LNCaP clone FGC (cell line): ENCODE measurements at regions not wholly inside any gene's neighbourhood (a gene's known extent, or its start where the extent isn't known, plus 50 kb on each side); places are given as distances from the start of the nearest gene placed in this dataset.

ENCODE experiments used
- DNase-seq: peaks from one replicate; pipeline ENCODE4 v3.0.0-alpha.2; 2011; ENCODE audit warnings: low read depth
- H3K4me3 ChIP-seq: 2 replicates; pipeline ENCODE4 v1.5.1; 2011; ENCODE audit warnings: mild to moderate bottlenecking, low read depth, low read length, control low read depth
- CTCF ChIP-seq: IDR thresholded peaks from 2 replicates; pipeline ENCODE4 v1.5.1; 2012; ENCODE audit warnings: mild to moderate bottlenecking; ENCODE audit not compliant: control insufficient read depth, insufficient read depth; ENCODE audit errors: extremely low read depth

- no peak for DNase-seq
- TF ChIP-seq CTCF = no peak
- H3K4me3 ChIP-seq = no peak overlapping the region
Observed at GRCh38 chr13:99104396-99104795, 96.3 kb upstream of the UBAC2 start.

- TF ChIP-seq CTCF = no peak
- H3K4me3 ChIP-seq = no peak overlapping the region
- no peak for DNase-seq
Observed at GRCh38 chr13:99105160-99105559, 95.5 kb upstream of the UBAC2 start.

GRCh38 chr13:99113351-99113750 lies 87.3 kb upstream of the UBAC2 start:
- no peak for TF ChIP-seq CTCF
- DNase-seq = no peak
- no peak overlapping the region for H3K4me3 ChIP-seq

GRCh38 chr13:99118179-99118578 lies 82.5 kb upstream of the UBAC2 start:
- DNase-seq = no peak
- H3K4me3 ChIP-seq = no peak overlapping the region
- TF ChIP-seq CTCF = no peak

- H3K4me3 ChIP-seq = no peak overlapping the region
- DNase-seq = no peak
- TF ChIP-seq CTCF = no peak
Observed at GRCh38 chr13:99119656-99120055, 81.0 kb upstream of the UBAC2 start.

GRCh38 chr13:99120751-99121150 lies 79.9 kb upstream of the UBAC2 start:
- TF ChIP-seq CTCF = no peak
- no peak for DNase-seq
- no peak overlapping the region for H3K4me3 ChIP-seq

- H3K4me3 ChIP-seq = no peak overlapping the region
- no peak for TF ChIP-seq CTCF
- no peak for DNase-seq
Observed at GRCh38 chr13:99122171-99122570, 78.5 kb upstream of the UBAC2 start.
